ENCODE measurements at regions not wholly inside any gene's neighbourhood (a gene's known extent, or its start where the extent isn't known, plus 50 kb on each side); places are given as distances from the start of the nearest gene placed in this dataset.

DNA sequence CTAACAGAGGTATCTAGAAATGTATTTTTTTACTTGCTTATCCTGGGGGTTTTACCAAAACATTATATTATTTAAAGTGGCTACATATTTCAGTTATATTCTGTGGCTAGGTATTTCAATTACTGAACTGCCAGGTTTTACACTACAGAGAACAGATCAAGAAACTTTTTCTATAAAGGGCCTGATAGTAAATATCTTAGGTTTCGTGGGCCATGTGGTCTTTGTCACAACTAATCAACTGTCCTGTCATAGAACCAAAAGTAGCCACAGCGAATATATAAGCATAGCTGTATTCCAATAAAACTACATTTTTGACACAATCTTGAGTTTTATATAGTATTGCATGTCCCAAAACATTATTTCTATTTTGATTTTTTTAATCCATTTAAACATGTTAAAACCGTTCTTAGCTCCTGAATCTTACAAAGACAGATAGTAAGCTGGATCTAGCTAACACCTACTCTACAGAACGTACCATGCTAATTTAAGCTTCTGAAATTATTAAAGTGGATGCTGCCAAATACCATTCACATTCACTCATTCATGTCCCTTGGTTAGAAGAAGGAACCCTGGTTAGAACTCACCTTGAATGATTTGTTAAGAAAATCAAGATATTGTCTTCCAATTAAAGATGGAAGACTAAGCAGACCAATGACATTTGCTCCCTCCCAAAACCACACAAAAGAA, 118.2 kb upstream of the TGFBR2 start:
- no peak overlapping the region for H3K4me3 ChIP-seq (ENCODE audit: low read length in 2 of 2)
- no peaks in the 10 kb centered on the region for H3K27me3 ChIP-seq (ENCODE audit: insufficient read depth, low read length)
- H3K27ac Mint-ChIP-seq = no peak overlapping the region
- H3K4me3 Mint-ChIP-seq = no peak overlapping the region
- intact Hi-C loops (cut with micrococcal nuclease) = no loop called here
- no peaks in the 10 kb centered on the region for H3K4me1 Mint-ChIP-seq
- no peaks in the 10 kb centered on the region for H3K36me3 ChIP-seq (ENCODE audit: insufficient read depth, low read length)
- no peak overlapping the region for H3K27ac ChIP-seq (ENCODE audit: low read depth, low read length)
- ChIA-PET CTCF (ENCODE audit: partially characterized antibody) (no interaction called here), POLR2A (ENCODE audit: partially characterized antibody) (no interaction called here)
- peaks cover 4 to 31% (median 21%) of the 10 kb centered on the region in 8 donors for H3K9me3 Mint-ChIP-seq
- no peak for DNase-seq
- peaks cover 8 to 11% of the 10 kb centered on the region in 2 donors for H3K36me3 Mint-ChIP-seq
- H3K27me3 Mint-ChIP-seq = no peaks in the 10 kb centered on the region
- H3K9me3 ChIP-seq (ENCODE audit: control insufficient read depth in 1 of 2, low read length in 2 of 2) = no peaks in the 10 kb centered on the region
- no peaks in the 10 kb centered on the region for H3K4me1 ChIP-seq (ENCODE audit: insufficient read depth, low read length)

DNA sequence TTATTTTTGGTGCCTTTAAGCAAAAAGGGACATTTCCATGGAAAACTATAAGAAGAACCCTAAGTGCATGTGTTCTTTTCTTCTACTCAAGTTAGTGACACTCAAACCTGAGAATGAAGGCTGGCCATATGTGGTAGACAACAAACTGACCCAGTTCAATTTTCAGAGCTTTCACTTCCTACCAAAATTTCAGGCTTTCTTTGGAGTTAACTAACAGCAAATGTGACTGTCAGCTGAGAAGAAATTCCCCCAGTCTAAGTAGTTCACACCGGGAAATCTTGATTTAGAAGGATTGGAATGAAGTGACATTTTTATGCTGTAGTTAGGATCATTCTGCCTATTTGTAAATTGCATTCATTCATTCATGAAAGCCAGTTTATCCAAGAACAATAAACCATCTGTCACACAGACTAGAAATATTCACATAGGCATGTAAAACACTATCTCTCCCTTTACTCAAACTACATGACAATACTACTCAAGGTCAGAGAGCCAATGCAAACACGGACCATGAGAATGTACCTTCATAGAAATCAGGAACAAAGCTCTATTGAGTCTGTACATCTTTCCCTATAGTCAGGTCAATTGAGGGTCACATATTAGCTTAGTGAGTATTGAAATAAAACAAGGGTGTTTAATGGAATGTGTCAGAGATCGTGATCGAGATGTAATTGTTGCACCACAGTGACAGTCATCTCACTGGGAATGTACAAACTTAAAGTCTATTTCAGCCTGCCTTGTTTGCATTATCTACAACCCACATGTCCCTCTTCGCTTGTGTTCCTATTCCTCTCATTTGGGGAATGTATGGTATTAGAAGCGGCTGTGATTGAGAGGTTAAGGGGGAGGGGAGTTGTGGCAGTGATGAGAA, 113.8 kb upstream of the TGFBR2 start:
- no peak overlapping the region for H3K4me3 ChIP-seq (ENCODE audit: low read length in 2 of 2)
- no peaks in the 10 kb centered on the region for H3K4me1 ChIP-seq (ENCODE audit: insufficient read depth, low read length)
- no peak overlapping the region for H3K27ac Mint-ChIP-seq
- H3K27me3 Mint-ChIP-seq = no peaks in the 10 kb centered on the region
- no peak for DNase-seq
- H3K36me3 Mint-ChIP-seq = peaks cover 8 to 11% of the 10 kb centered on the region in 2 donors
- ChIA-PET POLR2A (ENCODE audit: partially characterized antibody) (no interaction called here), CTCF (ENCODE audit: partially characterized antibody) (interaction anchor here (1.4 kb wide), 1 partner anchor 294 kb away, joined by 4 read pairs; no protein-coding TSS in a partner anchor)
- H3K27ac ChIP-seq (ENCODE audit: low read depth, low read length) = no peak overlapping the region
- intact Hi-C loops (cut with micrococcal nuclease) = no loop called here
- H3K9me3 Mint-ChIP-seq = peaks cover 4 to 20% (median 16%) of the 10 kb centered on the region in 8 donors
- H3K27me3 ChIP-seq (ENCODE audit: insufficient read depth, low read length) = no peaks in the 10 kb centered on the region
- no peak overlapping the region for H3K4me3 Mint-ChIP-seq
- H3K4me1 Mint-ChIP-seq = peaks cover 0 to 2% (median 0%) of the 10 kb centered on the region in 4 donors
- no peaks in the 10 kb centered on the region for H3K9me3 ChIP-seq (ENCODE audit: control insufficient read depth in 1 of 2, low read length in 2 of 2)
- H3K36me3 ChIP-seq (ENCODE audit: insufficient read depth, low read length) = no peaks in the 10 kb centered on the region

DNA sequence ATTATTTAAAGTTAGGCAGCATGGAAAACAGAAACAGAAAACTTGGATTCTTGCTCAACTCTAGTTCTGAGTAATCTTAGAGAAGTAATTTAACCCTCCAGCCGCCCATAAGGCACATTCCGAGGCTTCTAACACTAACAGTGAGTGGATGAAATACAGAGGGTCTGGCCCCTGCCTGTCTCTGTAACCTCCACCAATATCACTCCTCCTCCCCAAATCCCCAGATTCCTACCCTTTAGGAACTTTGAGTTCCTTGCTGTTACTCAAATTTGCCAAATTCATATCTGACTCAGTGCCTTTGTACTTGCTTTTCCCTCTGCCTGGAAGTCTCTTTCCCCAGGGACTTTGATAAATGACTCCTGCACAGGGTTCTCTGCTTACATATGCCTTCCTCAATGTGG, 112.5 kb upstream of the TGFBR2 start:
- Histone ChIP-seq H3K4me3 (ENCODE audit: low read length in 2 of 2) (no peak overlapping the region), H3K4me1 (ENCODE audit: insufficient read depth, low read length) (no peaks in the 10 kb centered on the region), H3K27me3 (ENCODE audit: insufficient read depth, low read length) (no peaks in the 10 kb centered on the region), H3K27ac (ENCODE audit: low read depth, low read length) (no peak overlapping the region), H3K36me3 (ENCODE audit: insufficient read depth, low read length) (no peaks in the 10 kb centered on the region), H3K9me3 (ENCODE audit: control insufficient read depth in 1 of 2, low read length in 2 of 2) (no peaks in the 10 kb centered on the region)
- CTCF ChIA-PET (ENCODE audit: partially characterized antibody) = no interaction called here
- Mint-ChIP-seq H3K9me3 (peaks cover 1 to 9% (median 6%) of the 10 kb centered on the region in 8 donors), H3K36me3 (peaks cover 3 to 6% of the 10 kb centered on the region in 2 donors), H3K4me3 (no peak overlapping the region), H3K27me3 (no peaks in the 10 kb centered on the region), H3K27ac (no peak overlapping the region), H3K4me1 (peaks cover 0 to 2% (median 0%) of the 10 kb centered on the region in 4 donors)
- POLR2A ChIA-PET (ENCODE audit: partially characterized antibody) = no interaction called here
- intact Hi-C loops (cut with micrococcal nuclease) = no loop called here
- no peak for DNase-seq

GRCh38 chr3:30495172-30496065, 111.0 kb upstream of the TGFBR2 start:
- intact Hi-C loops (cut with micrococcal nuclease) = no loop called here
- Histone ChIP-seq H3K27ac (ENCODE audit: low read depth, low read length) (no peak overlapping the region), H3K4me3 (ENCODE audit: low read length in 2 of 2) (no peak overlapping the region), H3K9me3 (ENCODE audit: control insufficient read depth in 1 of 2, low read length in 2 of 2) (no peaks in the 10 kb centered on the region), H3K4me1 (ENCODE audit: insufficient read depth, low read length) (no peaks in the 10 kb centered on the region), H3K27me3 (ENCODE audit: insufficient read depth, low read length) (no peaks in the 10 kb centered on the region), H3K36me3 (ENCODE audit: insufficient read depth, low read length) (no peaks in the 10 kb centered on the region)
- POLR2A ChIA-PET (ENCODE audit: partially characterized antibody) = no interaction called here
- peaks cover 0 to 1% of the 10 kb centered on the region in 2 donors for H3K27me3 Mint-ChIP-seq
- H3K27ac Mint-ChIP-seq = no peak overlapping the region
- no peak for DNase-seq
- no peak overlapping the region for H3K4me3 Mint-ChIP-seq
- H3K9me3 Mint-ChIP-seq = peaks cover 0 to 5% (median 0%) of the 10 kb centered on the region in 8 donors
- H3K36me3 Mint-ChIP-seq = no peaks in the 10 kb centered on the region
- CTCF ChIA-PET (ENCODE audit: partially characterized antibody) = no interaction called here
- peaks cover 2 to 3% (median 3%) of the 10 kb centered on the region in 4 donors for H3K4me1 Mint-ChIP-seq

GRCh38 chr3:30496066-30496966, 110.1 kb upstream of the TGFBR2 start:
- H3K9me3 ChIP-seq (ENCODE audit: control insufficient read depth in 1 of 2, low read length in 2 of 2) = no peaks in the 10 kb centered on the region
- no peak for DNase-seq
- CTCF ChIA-PET (ENCODE audit: partially characterized antibody) = no interaction called here
- intact Hi-C loops (cut with micrococcal nuclease) = no loop called here
- H3K4me1 ChIP-seq (ENCODE audit: insufficient read depth, low read length) = no peaks in the 10 kb centered on the region
- no peak overlapping the region for H3K27ac Mint-ChIP-seq
- H3K4me3 ChIP-seq (ENCODE audit: low read length in 2 of 2) = no peak overlapping the region
- POLR2A ChIA-PET (ENCODE audit: partially characterized antibody) = no interaction called here
- H3K4me1 Mint-ChIP-seq = peaks cover 8 to 9% (median 8%) of the 10 kb centered on the region in 4 donors
- H3K36me3 Mint-ChIP-seq = no peaks in the 10 kb centered on the region
- H3K27me3 Mint-ChIP-seq = peaks cover 0 to 3% of the 10 kb centered on the region in 2 donors
- no peak overlapping the region for H3K27ac ChIP-seq (ENCODE audit: low read depth, low read length)
- H3K9me3 Mint-ChIP-seq = peaks cover 0 to 2% (median 0%) of the 10 kb centered on the region in 8 donors
- no peaks in the 10 kb centered on the region for H3K36me3 ChIP-seq (ENCODE audit: insufficient read depth, low read length)
- no peak overlapping the region for H3K4me3 Mint-ChIP-seq
- no peaks in the 10 kb centered on the region for H3K27me3 ChIP-seq (ENCODE audit: insufficient read depth, low read length)

- Histone ChIP-seq H3K4me1 (ENCODE audit: insufficient read depth, low read length) (no peaks in the 10 kb centered on the region), H3K4me3 (ENCODE audit: low read length in 2 of 2) (no peak overlapping the region), H3K9me3 (ENCODE audit: control insufficient read depth in 1 of 2, low read length in 2 of 2) (no peaks in the 10 kb centered on the region), H3K36me3 (ENCODE audit: insufficient read depth, low read length) (no peaks in the 10 kb centered on the region), H3K27me3 (ENCODE audit: insufficient read depth, low read length) (no peaks in the 10 kb centered on the region), H3K27ac (ENCODE audit: low read depth, low read length) (no peak overlapping the region)
- DNase-seq = no peak
- CTCF ChIA-PET (ENCODE audit: partially characterized antibody) = no interaction called here
- peaks cover 0 to 2% (median 0%) of the 10 kb centered on the region in 8 donors for H3K9me3 Mint-ChIP-seq
- H3K27ac Mint-ChIP-seq = no peak overlapping the region
- no peak overlapping the region for H3K4me3 Mint-ChIP-seq
- intact Hi-C loops (cut with micrococcal nuclease) = no loop called here
- no peaks in the 10 kb centered on the region for H3K36me3 Mint-ChIP-seq
- peaks cover 8 to 9% (median 8%) of the 10 kb centered on the region in 4 donors for H3K4me1 Mint-ChIP-seq
- peaks cover 0 to 3% of the 10 kb centered on the region in 2 donors for H3K27me3 Mint-ChIP-seq
- POLR2A ChIA-PET (ENCODE audit: partially characterized antibody) = no interaction called here
Observed at GRCh38 chr3:30498587-30498967, 107.8 kb upstream of the TGFBR2 start.
